NCI-H187 treated with DMSO at 0.1 percent for 48 hours (cell line): ENCODE measurements at regions not wholly inside any gene's neighbourhood (a gene's known extent, or its start where the extent isn't known, plus 50 kb on each side); places are given as distances from the start of the nearest gene placed in this dataset.

ENCODE experiments used
- DNase-seq: peaks from one replicate; lab custom pipeline; 2025; lab: John Stamatoyannopoulos, UW

DNA sequence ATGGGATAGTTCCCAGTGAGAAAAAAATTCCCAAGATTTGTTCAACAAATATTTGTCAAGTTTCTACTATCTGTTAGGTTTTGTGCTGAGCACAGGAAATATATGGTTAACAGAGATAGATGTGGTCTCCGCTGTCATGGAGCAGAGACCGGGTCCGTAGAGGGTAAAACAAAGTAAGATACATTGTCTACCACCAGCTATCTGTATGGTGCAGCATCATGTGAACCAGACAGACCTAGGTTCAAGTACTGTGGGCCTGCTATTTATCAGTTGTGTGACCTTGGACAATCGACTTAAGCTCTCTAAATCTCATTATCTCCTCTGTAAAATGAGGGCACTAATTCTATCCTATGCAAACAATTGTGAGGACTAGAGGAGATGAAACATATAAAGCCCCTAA is 109.8 kb downstream of the DUSP10 start:
- DNase-seq, result no peak

DNA sequence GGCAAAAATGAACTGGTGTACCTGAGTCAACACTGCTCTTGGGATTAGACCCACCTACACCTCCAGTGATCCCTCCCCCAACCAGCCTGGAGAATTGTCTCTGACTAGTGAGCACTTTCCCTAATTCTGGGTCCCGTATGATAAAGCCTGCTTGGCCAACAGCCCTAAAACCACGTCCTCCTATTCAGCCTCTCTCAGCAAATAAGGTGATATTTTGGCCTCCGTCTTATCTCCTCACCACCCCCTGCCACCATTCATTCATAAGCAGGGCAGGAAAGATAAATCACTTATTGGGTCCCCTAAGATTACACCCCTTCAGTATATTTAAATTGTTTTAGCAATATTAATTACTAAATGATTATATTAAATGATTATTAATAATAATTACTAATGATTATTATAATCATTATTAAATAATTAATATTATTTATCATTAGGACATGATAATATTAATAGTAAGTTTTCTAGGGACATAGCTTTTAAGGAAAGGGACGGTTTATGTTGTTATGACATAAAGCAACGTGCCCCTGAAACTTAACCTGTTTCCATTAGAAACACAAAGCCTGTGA is 108.0 kb downstream of the DUSP10 start:
- DNase-seq, result no peak

DNA sequence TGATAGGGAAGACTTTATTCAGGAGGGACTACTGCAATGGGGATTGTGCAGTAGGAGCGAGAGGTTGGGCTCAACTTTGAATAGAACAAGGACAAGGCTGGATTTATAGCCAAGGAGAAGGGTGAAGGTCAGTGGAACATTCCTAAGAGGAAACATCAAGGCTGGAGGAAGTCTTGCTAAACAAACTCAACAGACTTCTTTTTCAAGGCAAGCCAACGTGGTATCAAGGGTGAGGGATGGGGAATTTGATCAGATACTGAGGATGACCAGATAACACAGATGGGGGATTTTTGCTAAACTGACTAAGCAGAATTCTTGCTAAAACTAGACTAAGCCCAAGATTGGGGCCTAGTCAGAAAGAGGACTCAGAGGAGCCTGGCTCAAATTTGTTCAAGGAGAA is 107.3 kb downstream of the DUSP10 start:
- no peak for DNase-seq

DNA sequence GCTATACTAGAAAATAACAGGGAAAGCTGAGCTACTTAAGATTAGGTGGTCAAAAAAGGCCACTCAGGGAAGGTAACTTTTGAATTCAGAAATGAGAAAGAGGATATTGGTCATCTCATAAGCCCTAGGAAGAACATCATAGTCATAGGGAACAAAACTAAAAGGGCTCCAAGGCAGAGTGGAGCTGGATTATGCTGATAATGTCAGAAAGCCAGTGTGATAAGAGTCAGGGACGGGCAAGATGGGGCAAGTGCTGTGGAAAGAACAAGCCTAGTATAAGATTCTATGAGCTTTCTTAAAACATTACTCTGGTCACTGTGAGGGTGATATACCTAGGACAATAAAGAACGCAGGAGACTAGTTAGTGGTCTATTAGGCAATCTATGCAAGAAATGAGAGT is 106.6 kb downstream of the DUSP10 start:
- no peak for DNase-seq

DNA sequence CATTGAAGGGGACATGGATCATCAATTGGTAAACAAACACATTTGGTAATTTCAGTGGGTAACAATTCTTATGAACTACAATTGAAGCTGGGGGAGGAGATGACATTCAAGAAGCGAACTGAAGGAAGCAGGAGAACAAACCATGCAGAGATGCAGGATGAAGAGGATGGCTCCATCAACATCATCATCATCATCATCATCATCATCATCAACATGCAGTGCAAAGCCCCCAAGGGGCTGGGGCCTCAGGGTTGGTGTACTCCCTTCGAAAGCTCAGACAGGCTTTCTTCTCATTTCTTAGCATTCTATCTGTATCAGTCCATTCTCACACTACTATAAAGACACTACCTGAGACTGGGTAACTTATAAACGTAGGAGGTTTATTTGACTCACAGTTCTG is 105.8 kb downstream of the DUSP10 start:
- no peak for DNase-seq

DNA sequence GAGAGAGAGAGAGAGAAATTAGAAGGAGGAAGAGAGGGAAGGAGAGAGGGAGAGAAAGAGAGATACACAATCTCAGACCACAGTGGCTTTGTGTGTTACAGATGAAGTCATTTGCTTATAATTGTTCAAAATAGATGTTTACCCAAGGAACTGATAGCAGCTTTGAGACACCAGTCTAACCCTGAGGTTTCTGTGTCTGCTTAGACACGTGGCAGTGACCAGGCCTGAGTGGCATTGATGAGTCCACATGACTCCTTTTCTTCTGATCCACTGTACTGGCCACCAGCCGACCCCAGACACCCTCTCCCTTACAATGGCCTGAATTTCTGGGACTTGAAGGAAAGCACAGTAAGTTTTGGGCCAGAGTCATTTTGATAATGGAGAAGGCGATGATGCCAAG is 104.9 kb downstream of the DUSP10 start:
- no peak for DNase-seq

DNA sequence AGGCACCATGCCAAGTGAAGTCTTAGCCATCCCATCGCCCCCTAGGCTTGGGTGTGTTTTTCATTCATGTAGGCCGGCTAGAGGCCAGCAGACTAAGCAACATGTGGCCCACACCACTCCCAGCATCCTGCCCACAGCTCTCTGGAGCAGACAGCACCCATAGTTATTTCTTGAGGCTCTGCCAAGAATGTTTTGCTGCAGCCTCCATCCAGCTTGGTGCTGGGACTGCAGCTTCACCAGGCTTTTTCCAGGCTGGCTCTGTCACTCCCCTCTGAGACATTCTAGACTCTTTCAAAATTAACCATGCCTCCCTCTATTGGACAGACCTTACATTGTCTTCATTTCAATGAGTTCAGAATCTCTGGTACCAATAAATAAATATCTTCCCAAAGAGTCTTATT is 104.2 kb downstream of the DUSP10 start:
- no peak for DNase-seq

DNA sequence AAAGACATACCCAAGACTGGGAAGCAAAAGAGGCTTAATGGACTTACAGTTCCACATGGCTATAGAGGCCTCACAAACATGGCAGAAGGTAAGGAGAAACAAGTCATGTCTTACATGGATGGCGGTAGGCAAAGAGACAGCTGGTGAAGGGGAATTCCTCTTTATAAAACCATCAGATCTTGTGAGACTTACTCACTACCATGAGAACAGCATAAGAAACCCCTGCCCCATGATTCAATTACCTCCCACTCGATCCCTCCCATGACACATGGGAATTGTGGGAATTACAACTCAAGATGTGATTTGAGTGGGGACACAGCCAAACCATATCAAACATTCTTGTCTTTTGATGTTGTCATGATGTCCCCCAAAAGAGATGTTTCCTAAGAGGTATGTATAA is 103.3 kb downstream of the DUSP10 start:
- no peak for DNase-seq

DNA sequence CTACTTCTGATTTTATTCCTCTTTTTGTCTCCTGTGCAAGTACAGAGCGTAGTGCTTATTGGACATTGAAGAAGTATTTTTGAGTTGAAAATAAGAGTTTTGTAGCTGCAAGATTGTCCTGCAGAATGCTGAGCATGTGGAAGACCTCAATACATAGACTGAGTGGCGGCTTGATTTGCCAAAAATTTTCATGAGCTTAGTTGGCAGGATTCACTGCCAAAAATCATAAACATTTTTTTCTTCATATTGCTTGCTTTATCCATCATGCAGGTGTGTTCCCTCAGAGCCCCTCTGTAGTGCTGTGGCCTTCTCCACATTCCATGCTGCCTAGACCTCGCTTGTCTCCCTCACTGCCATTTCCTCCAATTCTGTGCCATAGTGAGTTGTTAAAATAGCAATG is 100.1 kb downstream of the DUSP10 start:
- no peak for DNase-seq

DNA sequence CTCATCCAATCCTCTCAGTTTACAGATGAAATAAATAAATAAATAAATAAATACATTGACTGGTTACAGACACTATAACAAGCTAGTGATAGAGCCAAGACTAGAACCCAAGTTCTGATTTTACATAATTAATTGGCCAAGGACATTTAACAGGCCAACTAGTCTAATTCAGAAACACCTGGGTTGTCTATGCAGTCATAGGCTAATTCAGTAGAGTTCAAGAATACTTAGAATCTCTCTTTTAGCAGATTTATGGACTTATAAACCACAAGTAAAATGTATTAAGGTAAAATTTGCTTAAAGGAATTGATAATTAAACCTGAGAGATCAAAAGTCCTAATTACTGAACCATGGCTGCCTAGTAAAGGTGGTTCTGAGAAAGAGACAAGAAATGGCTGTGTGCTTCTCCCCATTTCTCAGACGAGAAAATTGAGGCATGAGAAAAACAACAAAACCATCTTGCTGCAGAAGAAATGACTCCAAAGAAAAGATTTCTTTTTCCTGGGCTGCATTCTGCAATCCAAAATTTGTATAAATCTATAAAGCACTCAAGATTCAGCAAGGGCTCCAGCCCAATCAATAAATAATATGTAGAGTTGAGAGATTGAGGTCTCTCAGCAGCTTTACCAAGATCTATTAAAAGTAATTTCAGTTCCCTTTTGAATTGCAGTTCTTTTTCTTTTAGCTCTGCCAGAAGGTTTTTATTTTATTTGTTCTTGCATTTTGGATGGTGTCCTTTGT is 98.3 kb downstream of the DUSP10 start:
- DNase-seq, result no peak

DNA sequence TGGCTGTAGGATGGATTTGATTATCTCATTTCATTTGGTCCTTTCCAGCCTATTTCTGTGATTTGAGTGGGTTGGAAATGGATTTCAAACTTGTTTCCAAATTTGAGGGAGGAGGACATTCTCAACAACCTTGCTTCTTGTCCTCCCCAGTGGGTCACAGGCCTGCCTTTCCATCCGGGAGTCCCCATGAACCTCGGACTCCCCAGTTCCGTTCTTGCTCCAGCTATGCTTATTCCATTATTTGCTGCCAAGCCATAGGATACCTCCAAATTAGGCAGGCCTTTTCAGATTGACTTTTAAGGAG is 97.8 kb downstream of the DUSP10 start:
- no peak for DNase-seq

DNA sequence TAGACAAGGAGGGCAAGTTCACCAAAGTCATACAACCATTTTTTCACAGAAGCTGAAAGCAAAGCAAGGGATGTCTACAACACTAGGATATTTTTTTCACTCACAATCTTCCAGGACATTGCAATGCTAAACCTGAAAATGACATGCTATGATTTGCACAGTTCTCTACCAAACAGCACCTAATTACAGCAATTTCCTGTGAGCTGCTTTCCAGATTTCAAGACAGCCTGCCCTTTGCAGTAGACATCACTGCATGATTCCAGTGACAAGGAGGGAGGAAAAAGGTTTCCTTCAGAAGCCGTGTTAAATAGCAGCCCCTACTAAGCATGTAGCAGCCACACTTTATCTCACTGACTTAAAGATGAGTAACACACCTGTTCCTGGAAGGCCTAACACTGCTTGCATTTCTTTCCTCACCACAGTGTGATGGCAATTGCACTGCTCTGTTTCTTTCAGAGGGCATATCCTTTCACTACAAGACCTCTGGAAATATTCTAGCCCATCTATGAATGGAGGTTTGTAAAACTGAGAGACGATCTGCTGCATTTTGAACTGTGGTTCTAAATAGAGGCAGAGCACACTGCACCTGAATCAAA is 97.1 kb downstream of the DUSP10 start:
- no peak for DNase-seq

DNA sequence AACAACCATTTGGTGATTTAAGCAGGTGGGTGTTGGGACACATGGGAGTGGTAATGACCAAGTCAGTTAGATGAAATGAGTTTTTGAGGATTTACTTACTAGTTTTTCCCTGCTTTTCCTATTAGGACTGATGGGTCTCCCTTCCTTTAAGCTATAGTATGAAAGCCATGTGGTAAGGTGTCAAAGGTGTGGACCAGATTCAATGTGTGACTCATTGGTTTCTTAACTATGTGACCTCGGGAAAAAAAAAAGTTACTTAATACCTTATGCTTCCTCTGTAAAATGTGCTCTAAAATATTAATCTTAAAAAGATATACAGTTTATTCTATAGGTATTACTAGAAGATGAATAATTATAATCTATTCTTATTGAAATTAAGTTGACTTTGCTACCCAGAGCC is 93.7 kb downstream of the DUSP10 start:
- DNase-seq, result no peak
